Heart left ventricle (tissue), 13 donors: ENCODE measurements at regions not wholly inside any gene's neighbourhood (a gene's known extent, or its start where the extent isn't known, plus 50 kb on each side); places are given as distances from the start of the nearest gene placed in this dataset.

Experiments used
- POLR2A ChIP-seq, 2 donors: fragments of 450-650 bp; IDR thresholded peaks; one replicate each; pipeline ENCODE4 v1.6.1; 2017; ENCODE audit warnings: antibody characterized with exemption in 2 of 2, mild to moderate bottlenecking in 2 of 2, moderate library complexity in 2 of 2
- TF ChIP-seq, protein P1 (sequence below), 12 donors: fragments of 200-600 bp; sonication (generic) in 4 of 12; IDR thresholded peaks; one replicate each; pipeline versions ENCODE4 v1.5.0 to v1.8.0; 2018 to 2022; ENCODE audit warnings: antibody characterized with exemption in 12 of 12, mild to moderate bottlenecking in 5 of 12
- donor health status: ischemic (EF 13 %, LVEDD 7.1; RV severe dilation, severe dysfunction).
- donor health status: DM: no; HTN: yes; CAD: no.
- donor health status: DM: no; HTN: no; CAD: no.
- donor health status: ischemic (EF 25% LVEDD 6.9; RV normal size, moderate dysfunction).
- donor health status: ischemic (EF 25% LVEDD 5.7; RV mildly dilated, moderate dysfunction).
- donor health status: ischemic (EF 35%, LVEDD 5.7; RV mildly dilated, moderate dysfunction).
- donor health status: nonischemic (EF 11% LVEDD 7.7; RV severe dilation, severe dysfunction).
- donor health status: DM: yes; HTN: yes; CAD: no.
- donor health status: PGD.
- donor health status: ischemic (EF 29% LVEDD 5.4; RV normal size, mild dysfunction).
- donor health status: nonischemic (EF 23%, LVEDD 6.1; RV moderate dilation, normal function).

DNA sequence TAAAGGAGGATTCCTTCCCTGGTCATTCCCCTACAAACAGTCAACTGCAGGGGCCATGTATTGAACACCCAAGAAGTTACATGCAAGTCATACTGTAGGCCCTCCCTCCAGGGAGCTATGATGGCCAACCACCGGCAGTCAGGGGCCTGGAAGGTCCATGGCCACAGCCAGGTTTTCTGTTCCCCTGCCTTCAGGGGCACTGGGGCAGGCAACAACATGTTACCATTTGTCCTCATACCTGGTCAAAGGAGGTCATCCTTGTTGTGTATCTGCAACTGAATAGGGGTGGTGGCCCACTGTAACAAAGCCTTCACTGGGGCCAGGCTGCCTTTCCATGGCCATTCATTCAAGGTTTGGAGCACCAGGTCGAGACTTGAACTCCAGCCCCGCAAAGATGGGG lies 433.6 kb downstream of the DYNC2H1 start:
- TF ChIP-seq, protein P1, sequence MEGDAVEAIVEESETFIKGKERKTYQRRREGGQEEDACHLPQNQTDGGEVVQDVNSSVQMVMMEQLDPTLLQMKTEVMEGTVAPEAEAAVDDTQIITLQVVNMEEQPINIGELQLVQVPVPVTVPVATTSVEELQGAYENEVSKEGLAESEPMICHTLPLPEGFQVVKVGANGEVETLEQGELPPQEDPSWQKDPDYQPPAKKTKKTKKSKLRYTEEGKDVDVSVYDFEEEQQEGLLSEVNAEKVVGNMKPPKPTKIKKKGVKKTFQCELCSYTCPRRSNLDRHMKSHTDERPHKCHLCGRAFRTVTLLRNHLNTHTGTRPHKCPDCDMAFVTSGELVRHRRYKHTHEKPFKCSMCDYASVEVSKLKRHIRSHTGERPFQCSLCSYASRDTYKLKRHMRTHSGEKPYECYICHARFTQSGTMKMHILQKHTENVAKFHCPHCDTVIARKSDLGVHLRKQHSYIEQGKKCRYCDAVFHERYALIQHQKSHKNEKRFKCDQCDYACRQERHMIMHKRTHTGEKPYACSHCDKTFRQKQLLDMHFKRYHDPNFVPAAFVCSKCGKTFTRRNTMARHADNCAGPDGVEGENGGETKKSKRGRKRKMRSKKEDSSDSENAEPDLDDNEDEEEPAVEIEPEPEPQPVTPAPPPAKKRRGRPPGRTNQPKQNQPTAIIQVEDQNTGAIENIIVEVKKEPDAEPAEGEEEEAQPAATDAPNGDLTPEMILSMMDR (IDR thresholded peaks at IDR 0.05) = no peak
- TF ChIP-seq POLR2A (IDR thresholded peaks at IDR 0.05) = no peak
